OCI-LY1 (cell line): ENCODE measurements at regions not wholly inside any gene's neighbourhood (a gene's known extent, or its start where the extent isn't known, plus 50 kb on each side); places are given as distances from the start of the nearest gene placed in this dataset.

Experiments used
- H2AFZ ChIP-seq: fragments of 200-600 bp; sonication (generic), shearing (Covaris generic); 2 replicates; pipeline ENCODE4 v1.6.0; 2014; ENCODE audit warnings: antibody characterized with exemption, mild to moderate bottlenecking, low read length
- H3F3A ChIP-seq: fragments of 200-600 bp; sonication (generic), shearing (Covaris generic); 2 replicates; pipeline ENCODE4 v1.6.0; 2014; ENCODE audit warnings: mild to moderate bottlenecking, antibody characterized with exemption, low read length, moderate library complexity; ENCODE audit not compliant: insufficient read depth
- H3K27ac ChIP-seq: fragments of 200-600 bp; sonication (generic); 2 replicates; pipeline ENCODE4 v1.5.1; 2014; ENCODE audit warnings: low read length, mixed run types, mild to moderate bottlenecking, low read depth; ENCODE audit not compliant: poor library complexity, severe bottlenecking
- H3K27me3 ChIP-seq: fragments of 200-600 bp; sonication (generic); 2 replicates; pipeline ENCODE4 v1.6.0; 2014; ENCODE audit warnings: antibody characterized with exemption, mild to moderate bottlenecking, low read length, moderate library complexity; ENCODE audit not compliant: insufficient read depth
- H3K36me3 ChIP-seq: fragments of 200-600 bp; sonication (generic); 2 replicates; pipeline ENCODE4 v1.6.1; 2014; ENCODE audit warnings: mild to moderate bottlenecking, antibody characterized with exemption, low read length, moderate library complexity, mixed read lengths; ENCODE audit not compliant: insufficient read depth
- H3K4me1 ChIP-seq: fragments of 200-600 bp; sonication (generic); 2 replicates; pipeline ENCODE4 v1.5.1; 2014; ENCODE audit warnings: mild to moderate bottlenecking, low read length, moderate library complexity; ENCODE audit not compliant: insufficient read depth, severe bottlenecking
- H3K4me2 ChIP-seq: fragments of 200-600 bp; sonication (generic), shearing (Covaris generic); 2 replicates; pipeline ENCODE4 v1.6.1; 2014; ENCODE audit warnings: low read length
- H3K4me3 ChIP-seq: fragments of 200-600 bp; sonication (generic); 2 replicates; pipeline ENCODE4 v1.5.1; 2014; ENCODE audit warnings: low read length, low read depth, mild to moderate bottlenecking, mixed read lengths; ENCODE audit not compliant: poor library complexity, severe bottlenecking
- H3K79me2 ChIP-seq: fragments of 200-600 bp; shearing (Covaris generic); 2 replicates; pipeline ENCODE4 v1.6.1; 2016; ENCODE audit warnings: mixed run types, low read length, mixed read lengths; ENCODE audit not compliant: insufficient read depth
- H3K9ac ChIP-seq: fragments of 200-600 bp; sonication (generic), shearing (Covaris generic); 2 replicates; pipeline ENCODE4 v1.6.1; 2014; ENCODE audit warnings: mild to moderate bottlenecking, low read length, mixed read lengths
- H3K9me2 ChIP-seq: fragments of 200-600 bp; sonication (generic), shearing (Covaris generic); 2 replicates; pipeline ENCODE4 v1.6.1; 2014; ENCODE audit warnings: low read depth, mild to moderate bottlenecking, low read length, mixed read lengths
- H3K9me3 ChIP-seq: fragments of 200-600 bp; shearing (Covaris generic); 2 replicates; pipeline ENCODE4 v1.6.1; 2014; ENCODE audit warnings: low read length, mixed read lengths
- H4K20me1 ChIP-seq: fragments of 200-600 bp; sonication (generic), shearing (Covaris generic); 2 replicates; pipeline ENCODE4 v1.6.0; 2016; ENCODE audit warnings: mild to moderate bottlenecking, low read length; ENCODE audit not compliant: insufficient read depth
- CTCF ChIP-seq: fragments of 200-600 bp; sonication (generic), shearing (Covaris generic); IDR thresholded peaks from 2 replicates; pipeline ENCODE4 v1.5.1; 2017; ENCODE audit warnings: mild to moderate bottlenecking, antibody characterized with exemption, low read length, moderate library complexity, mixed read lengths
- EZH2 ChIP-seq: fragments of 200-600 bp; sonication (generic), shearing (Covaris generic); IDR thresholded peaks from 2 replicates; pipeline ENCODE4 v1.8.0; 2017; ENCODE audit warnings: borderline replicate concordance, mixed run types, mild to moderate bottlenecking, antibody characterized with exemption, low read length, moderate library complexity, mixed read lengths

- Histone ChIP-seq H3K4me1 (no peaks in the 10 kb centered on the region), H3K27ac (no peak overlapping the region), H3F3A (no peaks in the 10 kb centered on the region), H3K79me2 (no peaks in the 10 kb centered on the region), H3K4me2 (no peak overlapping the region), H4K20me1 (no peaks in the 10 kb centered on the region), H3K4me3 (no peak overlapping the region), H3K9me2 (no peaks in the 10 kb centered on the region), H2AFZ (no peak overlapping the region), H3K27me3 (no peaks in the 10 kb centered on the region), H3K36me3 (no peaks in the 10 kb centered on the region), H3K9me3 (no peaks in the 10 kb centered on the region), H3K9ac (no peak overlapping the region)
- no peak for TF ChIP-seq CTCF
- no peak for TF ChIP-seq EZH2
Measured at GRCh38 chr5:30112867-30113266, 1080.6 kb upstream of the CDH6 start.

- no peak for TF ChIP-seq CTCF
- TF ChIP-seq EZH2: no peak
- H3K4me3 ChIP-seq: no peak overlapping the region
- no peak overlapping the region for H3K9ac ChIP-seq
- no peaks in the 10 kb centered on the region for H3F3A ChIP-seq
- no peaks in the 10 kb centered on the region for H4K20me1 ChIP-seq
- no peaks in the 10 kb centered on the region for H3K36me3 ChIP-seq
- no peaks in the 10 kb centered on the region for H3K9me3 ChIP-seq
- H3K4me2 ChIP-seq: no peak overlapping the region
- no peaks in the 10 kb centered on the region for H3K27me3 ChIP-seq
- H3K27ac ChIP-seq: no peak overlapping the region
- H3K79me2 ChIP-seq: no peaks in the 10 kb centered on the region
- no peaks in the 10 kb centered on the region for H3K9me2 ChIP-seq
- no peak overlapping the region for H2AFZ ChIP-seq
- no peaks in the 10 kb centered on the region for H3K4me1 ChIP-seq
Measured at GRCh38 chr5:30108051-30108450, 1085.4 kb upstream of the CDH6 start.

- Histone ChIP-seq H3K9me2 (no peaks in the 10 kb centered on the region), H2AFZ (no peak overlapping the region), H3K27ac (no peak overlapping the region), H3F3A (no peaks in the 10 kb centered on the region), H3K9me3 (no peaks in the 10 kb centered on the region), H3K79me2 (no peaks in the 10 kb centered on the region), H3K4me3 (no peak overlapping the region), H3K27me3 (no peaks in the 10 kb centered on the region), H3K36me3 (no peaks in the 10 kb centered on the region), H3K4me1 (no peaks in the 10 kb centered on the region), H4K20me1 (no peaks in the 10 kb centered on the region), H3K9ac (no peak overlapping the region), H3K4me2 (no peak overlapping the region)
- TF ChIP-seq CTCF (no peak), EZH2 (no peak)
Measured at GRCh38 chr5:30106596-30106995, 1086.9 kb upstream of the CDH6 start.
